B cell (primary cell): ENCODE measurements at regions not wholly inside any gene's neighbourhood (a gene's known extent, or its start where the extent isn't known, plus 50 kb on each side); places are given as distances from the start of the nearest gene placed in this dataset.

ENCODE experiments used
- ATAC-seq: fragments of 200-7000 bp; cut with Tn5 transposase; one replicate; pipeline ENCODE4 v1.10.0; 2021; ENCODE audit warnings: low read depth, mild to moderate bottlenecking, moderate number of reproducible peaks, moderate library complexity
- CTCF ChIA-PET: fragments of 350-600 bp; sonication (Branson Sonifier 250); formaldehyde crosslinking; loops from one replicate; lab custom pipeline; 2021; ENCODE audit warnings: antibody characterized with exemption, inconsistent platforms; lab: Charles Lee
- POLR2A ChIA-PET: fragments of 350-600 bp; sonication (Branson Sonifier 250); formaldehyde crosslinking; loops from one replicate; lab custom pipeline; 2021; ENCODE audit warnings: antibody characterized with exemption; lab: Charles Lee
- DNase-seq: peaks from one replicate; pipeline ENCODE4 v3.0.0; 2013
- H2AFZ ChIP-seq: 2 replicates; pipeline ENCODE4 v1.6.1; 2012; ENCODE audit warnings: mild to moderate bottlenecking, low read depth, low read length; ENCODE audit not compliant: insufficient read depth, poor library complexity, severe bottlenecking
- H3K27ac ChIP-seq, 2 donors: 1 replicate in 1 of 2; 2 replicates in 1 of 2; pipeline ENCODE4 v1.5.1; 2012 to 2013; ENCODE audit warnings: low read length in 2 of 2, mild to moderate bottlenecking in 2 of 2, moderate library complexity in 1 of 2
- H3K27me3 ChIP-seq, 4 experiments: fragments of 200-600 bp in 1 of 4; sonication (generic) in 1 of 4; replicated peaks in 1 of 4; 1 replicate in 2 of 4; 2 replicates in 2 of 4; pipeline versions ENCODE4 v1.6.1 to v1.7.0; 2013 to 2016; ENCODE audit warnings: low read length in 3 of 4, mild to moderate bottlenecking in 2 of 4, mixed read lengths in 1 of 4, moderate library complexity in 1 of 4; ENCODE audit not compliant: insufficient read depth in 4 of 4, control insufficient read depth in 3 of 4; ENCODE audit errors: control extremely low read depth in 1 of 4
- H3K36me3 ChIP-seq, 2 experiments: replicated peaks in 1 of 2; 1 replicate in 1 of 2; 2 replicates in 1 of 2; pipeline versions ENCODE4 v1.6.1 to v1.7.1; 2013; ENCODE audit warnings: low read length in 1 of 2; ENCODE audit not compliant: insufficient read depth in 2 of 2, control insufficient read depth in 1 of 2; ENCODE audit errors: control extremely low read depth in 1 of 2, extremely low read depth in 1 of 2
- H3K4me1 ChIP-seq, 2 donors: fragments of 200-600 bp in 1 of 2; sonication (generic) in 1 of 2; 1 replicate in 1 of 2; 2 replicates in 1 of 2; pipeline versions ENCODE4 v1.5.1 to v1.6.1; 2013 to 2017; ENCODE audit warnings: low read length in 2 of 2; ENCODE audit not compliant: control insufficient read depth in 2 of 2, insufficient read depth in 2 of 2
- H3K4me2 ChIP-seq: replicated peaks from 2 replicates; pipeline ENCODE3; 2012; ENCODE audit warnings: mild to moderate bottlenecking, low read depth, low read length; ENCODE audit not compliant: poor library complexity, severe bottlenecking
- H3K4me3 ChIP-seq, 5 experiments: fragments of 200-600 bp in 1 of 5; sonication (generic) in 1 of 5; 1 replicate in 3 of 5; 2 replicates in 2 of 5; pipeline versions ENCODE4 v1.5.1 to v1.7.0; 2011 to 2016; ENCODE audit warnings: low read length in 4 of 5, mild to moderate bottlenecking in 4 of 5, low read depth in 2 of 5, control low read depth in 1 of 5, moderate library complexity in 1 of 5; ENCODE audit not compliant: insufficient read depth in 1 of 5; ENCODE audit errors: control extremely low read depth in 1 of 5, extremely low read depth in 1 of 5
- H3K79me2 ChIP-seq: fragments of 200-600 bp; sonication (generic); one replicate; pipeline ENCODE4 v1.6.0; 2016; ENCODE audit warnings: low read length; ENCODE audit not compliant: control insufficient read depth, insufficient read depth
- H3K9ac ChIP-seq: fragments of 200-600 bp; sonication (generic); 2 replicates; pipeline ENCODE4 v1.6.1; 2017; ENCODE audit warnings: mild to moderate bottlenecking, low read length, moderate library complexity
- H3K9me3 ChIP-seq, 3 donors: one replicate each; pipeline versions ENCODE4 v1.6.1 to v1.7.1; 2013; ENCODE audit warnings: low read length in 2 of 3; ENCODE audit not compliant: control insufficient read depth in 2 of 3, insufficient read depth in 1 of 3; ENCODE audit errors: control extremely low read depth in 1 of 3
- H4K20me1 ChIP-seq: 2 replicates; pipeline ENCODE4 v1.6.0; 2012; ENCODE audit warnings: mild to moderate bottlenecking, low read length; ENCODE audit not compliant: insufficient read depth, control insufficient read depth, poor library complexity, severe bottlenecking
- H3K27ac Mint-ChIP-seq: one replicate; pipeline ENCODE4 v1.8.0; 2021; ENCODE audit warnings: mixed read lengths
- H3K27me3 Mint-ChIP-seq: one replicate; pipeline ENCODE4 v1.8.0; 2021; ENCODE audit warnings: mixed read lengths
- H3K4me1 Mint-ChIP-seq: one replicate; pipeline ENCODE4 v1.8.0; 2021; ENCODE audit warnings: mixed read lengths
- H3K4me3 Mint-ChIP-seq: one replicate; pipeline ENCODE4 v1.8.0; 2021; ENCODE audit warnings: mixed read lengths
- H3K9me3 Mint-ChIP-seq: one replicate; pipeline ENCODE4 v1.8.0; 2022; ENCODE audit warnings: mixed read lengths; ENCODE audit not compliant: insufficient read depth
- CTCF ChIP-seq: fragments of 200-600 bp; IDR thresholded peaks from one replicate; pipeline ENCODE4 v1.8.0; 2022; ENCODE audit warnings: antibody characterized with exemption, mild to moderate bottlenecking
- EZH2 ChIP-seq: IDR thresholded peaks from 2 replicates; pipeline ENCODE4 v1.6.1; 2012; ENCODE audit warnings: borderline replicate concordance, low read depth, mild to moderate bottlenecking, moderate library complexity, low read length; ENCODE audit not compliant: insufficient read depth, poor library complexity, severe bottlenecking
- WGBS: methylation state at CpG from one replicate; pipeline ENCODE4 v1.1.5; 2013; ENCODE audit warnings: missing lambda C conversion rate; ENCODE audit not compliant: insufficient coverage; 5-methylcytosine and 5-hydroxymethylcytosine counted together
- intact Hi-C: fragments of 100-400 bp; cut with micrococcal nuclease; formaldehyde crosslinking; loops from one replicate; pipeline ENCODE4 v1.10.0; 2022

- peak overlapping the region; percentile 46 for H3K4me2 ChIP-seq
- no peaks in the 10 kb centered on the region for H3K79me2 ChIP-seq
- no peak overlapping the region for H3K4me3 Mint-ChIP-seq
- no peak overlapping the region for H3K27ac Mint-ChIP-seq
- H3K9me3 Mint-ChIP-seq, result no peaks in the 10 kb centered on the region
- H3K4me3 ChIP-seq, result no peak overlapping the region
- peaks cover 0 to 4% (median 0%) of the 10 kb centered on the region in 3 donors for H3K9me3 ChIP-seq
- ChIA-PET CTCF (interaction anchor here (1.1 kb wide), 1 partner anchor 19 kb away, joined by 3 read pairs; no protein-coding TSS in a partner anchor), POLR2A (no interaction called here)
- 10% methylated on average over 47 of the region's 47 CpGs for WGBS
- peaks cover 0 to 74% (median 26%) of the 10 kb centered on the region in 4 experiments for H3K27me3 ChIP-seq
- no peak overlapping the region for H3K9ac ChIP-seq
- ATAC-seq (peak; percentile 33), DNase-seq (no peak)
- peaks cover 67% of the 10 kb centered on the region for H3K27me3 Mint-ChIP-seq
- H3K4me1 Mint-ChIP-seq, result peaks cover 10% of the 10 kb centered on the region
- no peak overlapping the region for H3K27ac ChIP-seq
- no peak overlapping the region for H2AFZ ChIP-seq
- H4K20me1 ChIP-seq, result no peaks in the 10 kb centered on the region
- intact Hi-C loops, result no loop called here
- TF ChIP-seq EZH2 (no peak), CTCF (no peak)
- no peaks in the 10 kb centered on the region for H3K36me3 ChIP-seq
- H3K4me1 ChIP-seq, result peaks cover 4 to 7% of the 10 kb centered on the region in 2 donors
Observed at GRCh38 chr17:49901460-49902331, 53.8 kb upstream of the TAC4 start.

DNA sequence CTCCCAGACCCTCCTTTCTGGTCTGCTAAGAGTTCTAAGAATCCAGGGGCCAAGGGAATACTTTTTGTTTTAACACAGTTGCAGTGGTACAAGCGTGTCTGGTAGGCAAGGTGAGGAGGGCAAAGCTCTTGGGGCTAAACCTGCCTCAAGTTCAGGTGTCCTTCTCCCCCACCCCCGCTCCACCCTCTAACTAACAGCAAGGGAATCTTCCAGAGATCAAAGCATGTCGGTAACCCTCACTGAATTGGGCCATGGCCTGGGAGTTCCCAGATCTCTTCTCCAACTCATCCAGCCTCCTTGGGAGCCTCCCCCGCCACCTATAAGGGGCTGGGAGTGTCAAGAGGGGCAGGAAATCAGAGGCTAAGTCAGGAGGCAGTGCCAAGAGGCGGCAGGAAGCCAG is 55.7 kb upstream of the TAC4 start:
- Histone ChIP-seq H3K9ac (no peak overlapping the region), H3K4me2 (no peak overlapping the region), H2AFZ (no peak overlapping the region), H3K4me3 (no peak overlapping the region), H3K4me1 (peaks cover 4 to 7% of the 10 kb centered on the region in 2 donors), H3K27ac (no peak overlapping the region), H3K9me3 (peaks cover 0 to 4% (median 0%) of the 10 kb centered on the region in 3 donors), H3K36me3 (no peaks in the 10 kb centered on the region), H4K20me1 (no peaks in the 10 kb centered on the region), H3K27me3 (peaks cover 0 to 76% (median 29%) of the 10 kb centered on the region in 4 experiments), H3K79me2 (no peaks in the 10 kb centered on the region)
- ATAC-seq, result no peak
- intact Hi-C loops, result no loop called here
- Mint-ChIP-seq H3K27ac (no peak overlapping the region), H3K9me3 (no peaks in the 10 kb centered on the region), H3K27me3 (peaks cover 72% of the 10 kb centered on the region), H3K4me1 (peaks cover 10% of the 10 kb centered on the region), H3K4me3 (no peak overlapping the region)
- no peak for DNase-seq
- WGBS, result no CpG with 5 or more reads among the region's 5 CpGs
- POLR2A ChIA-PET, result no interaction called here
- CTCF ChIA-PET, result no interaction called here
- no peak for TF ChIP-seq CTCF
- no peak for TF ChIP-seq EZH2
